Psoas muscle (tissue), 7 donors: ENCODE measurements at regions not wholly inside any gene's neighbourhood (a gene's known extent, or its start where the extent isn't known, plus 50 kb on each side); places are given as distances from the start of the nearest gene placed in this dataset.

Experiments used
- ATAC-seq, 4 donors: fragments of 200-7000 bp; cut with Tn5 transposase; one replicate each; pipeline ENCODE4 v1.9.1; 2020; ENCODE audit warnings: moderate library complexity in 3 of 4, mild to moderate bottlenecking in 2 of 4
- DNase-seq, 2 donors: peaks; one replicate each; pipeline ENCODE4 v3.0.0-alpha.2; 2020
- H3K27ac ChIP-seq: fragments of 200-600 bp; one replicate; pipeline ENCODE4 v1.8.0; 2022
- H3K27me3 ChIP-seq, 3 donors: fragments of 200-600 bp in 1 of 3; one replicate each; pipeline versions ENCODE4 v1.6.1 to v1.8.0; 2013 to 2022; ENCODE audit warnings: low read length in 2 of 3, mild to moderate bottlenecking in 2 of 3, moderate library complexity in 1 of 3; ENCODE audit not compliant: insufficient read depth in 3 of 3
- H3K36me3 ChIP-seq, 2 donors: fragments of 200-600 bp in 1 of 2; one replicate each; pipeline versions ENCODE4 v1.6.1 to v1.8.0; 2013 to 2022; ENCODE audit warnings: low read depth in 1 of 2, mild to moderate bottlenecking in 1 of 2, moderate library complexity in 1 of 2; ENCODE audit not compliant: insufficient read depth in 1 of 2
- H3K4me1 ChIP-seq: fragments of 200-600 bp; one replicate; pipeline ENCODE4 v1.8.0; 2022
- H3K4me3 ChIP-seq: fragments of 200-600 bp; one replicate; pipeline ENCODE4 v1.8.0; 2022; ENCODE audit warnings: mild to moderate bottlenecking
- H3K9me3 ChIP-seq: fragments of 200-600 bp; one replicate; pipeline ENCODE4 v1.8.0; 2022
- WGBS, 3 donors: extraction: QIAGEN DNeasy Blood & Tissue Kit; methylation state at CpG; one replicate each; pipeline versions ENCODE4 v1.1.6 to v1.1.7; 2013; 5-methylcytosine and 5-hydroxymethylcytosine counted together
- intact Hi-C, 2 donors: fragments of 100-400 bp; cut with DNase I; formaldehyde crosslinking; loops; one replicate each; pipeline versions ENCODE4 v1.11.0 to v1.14.2; 2022
- TF ChIP-seq, protein P1 (sequence below): fragments of 200-600 bp; IDR thresholded peaks from one replicate; pipeline ENCODE4 v1.8.0; 2022; ENCODE audit warnings: antibody characterized with exemption
- donor health status: healthy with polysubstance abuse.
- donor health status: DM: no; HTN: no; CAD: no; lungs with moderate emphysema.
- donor health status: Bipolar disorder and iron deficiency.
- donor health status: healthy.
- donor health status: DM: yes; HTN: yes; CAD: no.
- donor health status: DM: no; HTN: no; CAD: no.
- donor health status: DM: yes; HTN: yes; CAD: no.

DNA sequence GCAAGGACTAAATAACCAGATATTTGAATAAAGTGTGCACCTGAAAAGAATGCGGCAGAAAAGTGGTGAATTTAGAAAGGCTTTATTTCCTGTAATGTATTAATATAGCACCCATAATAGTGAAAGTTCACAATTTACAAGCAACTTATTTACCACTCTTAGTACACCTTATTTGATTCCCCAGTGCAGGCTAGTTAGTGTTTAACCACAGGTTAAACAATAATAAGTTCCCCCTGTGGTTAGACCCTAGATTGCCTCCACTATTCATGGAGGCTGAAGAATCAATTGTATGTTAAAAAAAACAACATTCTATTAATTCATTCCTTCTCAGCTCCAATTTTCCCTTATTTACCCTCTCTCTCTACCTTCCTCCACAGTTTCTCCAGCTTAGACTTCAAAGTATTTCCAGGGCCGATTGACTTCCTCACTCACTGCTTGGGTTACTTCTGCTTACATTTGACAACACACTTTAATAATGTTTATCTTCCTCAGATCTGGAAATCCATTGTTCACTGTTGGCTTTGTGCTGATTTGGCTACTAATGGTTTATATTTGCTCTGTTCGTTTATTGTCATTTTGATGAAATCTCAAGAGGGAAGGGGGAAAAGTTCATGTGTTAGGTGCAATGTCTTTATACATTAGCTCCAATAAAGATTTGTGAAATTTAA, 796.3 kb downstream of the BRINP3 start:
- H3K4me1 ChIP-seq: no peaks in the 10 kb centered on the region
- intact Hi-C loops: no loop called here
- 63 to 66% (median 66%) methylated on average over 3 of the region's 3 CpGs for WGBS, 3 donors
- TF ChIP-seq, protein P1, sequence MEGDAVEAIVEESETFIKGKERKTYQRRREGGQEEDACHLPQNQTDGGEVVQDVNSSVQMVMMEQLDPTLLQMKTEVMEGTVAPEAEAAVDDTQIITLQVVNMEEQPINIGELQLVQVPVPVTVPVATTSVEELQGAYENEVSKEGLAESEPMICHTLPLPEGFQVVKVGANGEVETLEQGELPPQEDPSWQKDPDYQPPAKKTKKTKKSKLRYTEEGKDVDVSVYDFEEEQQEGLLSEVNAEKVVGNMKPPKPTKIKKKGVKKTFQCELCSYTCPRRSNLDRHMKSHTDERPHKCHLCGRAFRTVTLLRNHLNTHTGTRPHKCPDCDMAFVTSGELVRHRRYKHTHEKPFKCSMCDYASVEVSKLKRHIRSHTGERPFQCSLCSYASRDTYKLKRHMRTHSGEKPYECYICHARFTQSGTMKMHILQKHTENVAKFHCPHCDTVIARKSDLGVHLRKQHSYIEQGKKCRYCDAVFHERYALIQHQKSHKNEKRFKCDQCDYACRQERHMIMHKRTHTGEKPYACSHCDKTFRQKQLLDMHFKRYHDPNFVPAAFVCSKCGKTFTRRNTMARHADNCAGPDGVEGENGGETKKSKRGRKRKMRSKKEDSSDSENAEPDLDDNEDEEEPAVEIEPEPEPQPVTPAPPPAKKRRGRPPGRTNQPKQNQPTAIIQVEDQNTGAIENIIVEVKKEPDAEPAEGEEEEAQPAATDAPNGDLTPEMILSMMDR: no peak
- H3K36me3 ChIP-seq: no peaks in the 10 kb centered on the region
- H3K27me3 ChIP-seq: no peaks in the 10 kb centered on the region
- no peak overlapping the region for H3K4me3 ChIP-seq
- no peak for ATAC-seq
- no peak for DNase-seq
- no peak overlapping the region for H3K27ac ChIP-seq
- no peaks in the 10 kb centered on the region for H3K9me3 ChIP-seq

DNA sequence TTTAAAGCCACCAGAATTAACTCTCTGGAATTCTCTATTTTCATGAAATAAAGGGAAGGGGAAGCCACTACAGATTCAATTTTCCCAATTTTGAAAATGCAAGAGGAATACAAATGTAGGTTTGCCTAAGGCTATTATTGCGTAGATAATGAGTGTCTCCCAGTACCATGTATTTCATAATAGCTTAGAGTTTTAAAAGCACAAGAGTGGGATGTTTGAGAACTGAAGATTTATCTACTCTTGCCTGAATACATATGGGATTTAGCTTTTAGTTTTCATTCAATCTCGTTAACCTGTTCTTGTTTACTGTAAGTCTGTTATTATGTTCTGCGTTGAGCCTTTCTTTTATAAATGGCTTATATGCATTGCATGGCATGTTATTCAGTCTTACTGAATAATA, 795.1 kb downstream of the BRINP3 start:
- no peak overlapping the region for H3K4me3 ChIP-seq
- WGBS, 3 donors: 87 to 90% (median 89%) methylated on average over 3 of the region's 3 CpGs
- H3K4me1 ChIP-seq: no peaks in the 10 kb centered on the region
- H3K36me3 ChIP-seq: no peaks in the 10 kb centered on the region
- ATAC-seq (no peak), DNase-seq (no peak)
- intact Hi-C loops: no loop called here
- TF ChIP-seq, protein P1: no peak
- H3K9me3 ChIP-seq: peaks cover 5% of the 10 kb centered on the region
- H3K27me3 ChIP-seq: no peaks in the 10 kb centered on the region
- no peak overlapping the region for H3K27ac ChIP-seq

DNA sequence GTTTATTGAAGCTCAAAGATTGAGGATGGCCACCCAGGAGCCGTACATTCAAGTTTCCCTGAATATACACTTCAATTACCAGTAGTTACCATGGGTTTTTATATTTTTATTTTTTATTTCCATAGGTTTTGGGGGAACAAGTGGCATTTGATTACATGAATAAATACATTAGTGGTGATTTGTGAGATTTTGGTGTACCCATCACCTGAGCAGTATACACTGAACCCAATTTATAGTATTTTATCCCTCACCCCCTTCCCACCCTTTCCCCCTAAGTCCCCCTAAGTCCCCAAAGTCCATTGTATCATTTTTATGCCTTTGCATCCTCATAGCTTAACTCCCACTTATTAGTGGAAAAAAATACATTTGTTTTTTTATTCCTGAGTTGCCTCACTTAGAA, 791.4 kb downstream of the BRINP3 start:
- Histone ChIP-seq H3K4me3 (no peak overlapping the region), H3K4me1 (no peaks in the 10 kb centered on the region), H3K27me3 (no peaks in the 10 kb centered on the region), H3K27ac (no peak overlapping the region), H3K9me3 (peaks cover 9% of the 10 kb centered on the region), H3K36me3 (no peaks in the 10 kb centered on the region)
- DNase-seq: no peak
- intact Hi-C loops: no loop called here
- 85 to 89% (median 86%) methylated on average over 1 of the region's 1 CpG for WGBS, 3 donors
- no peak for ATAC-seq
- TF ChIP-seq, protein P1: no peak

DNA sequence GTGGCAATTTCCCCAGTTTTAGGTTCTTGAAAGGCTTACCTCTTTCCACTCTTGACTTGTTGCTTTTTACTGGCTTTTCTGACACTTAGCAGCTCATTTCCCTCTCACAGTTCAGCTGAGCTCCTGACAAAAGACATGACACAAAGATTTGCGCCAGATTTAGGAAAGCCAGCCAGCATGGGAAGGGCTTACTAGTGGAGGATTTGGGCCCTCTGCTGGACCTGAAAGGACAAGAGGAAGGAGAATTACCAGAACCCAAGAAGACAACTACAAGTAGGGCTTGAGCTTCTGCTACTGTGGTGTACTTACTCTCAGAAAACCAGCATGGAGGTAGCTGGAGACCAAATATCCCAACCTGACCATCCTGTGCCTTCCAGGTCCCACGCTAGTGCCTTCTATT, 784.5 kb downstream of the BRINP3 start:
- 89 to 96% (median 94%) methylated on average over 2 of the region's 2 CpGs for WGBS, 3 donors
- Histone ChIP-seq H3K27ac (no peak overlapping the region), H3K9me3 (peaks cover 6% of the 10 kb centered on the region), H3K27me3 (no peaks in the 10 kb centered on the region), H3K4me1 (no peaks in the 10 kb centered on the region), H3K4me3 (no peak overlapping the region), H3K36me3 (no peaks in the 10 kb centered on the region)
- intact Hi-C loops: no loop called here
- TF ChIP-seq, protein P1: no peak
- DNase-seq (no peak), ATAC-seq (no peak)

DNA sequence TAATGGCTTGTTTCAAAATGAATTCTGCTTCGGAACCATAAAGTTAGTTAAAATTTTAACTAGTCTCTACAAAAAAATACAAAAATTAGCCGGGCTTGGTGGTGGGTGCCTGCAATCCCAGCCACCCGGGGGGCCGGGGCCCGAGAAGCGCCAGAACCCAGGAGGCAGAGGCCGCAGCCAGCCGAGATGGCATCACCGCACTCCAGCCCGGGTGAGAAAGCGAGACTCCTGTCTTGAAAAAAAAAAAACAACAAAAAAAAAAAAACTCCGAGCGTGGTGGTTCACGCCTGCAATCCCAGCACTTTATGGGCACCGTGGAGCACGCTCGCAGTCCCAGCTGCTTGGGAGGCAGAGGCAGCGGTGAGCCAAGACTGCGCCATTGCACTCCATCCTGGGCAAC, 781.4 kb downstream of the BRINP3 start:
- peaks cover 6% of the 10 kb centered on the region for H3K9me3 ChIP-seq
- H3K4me1 ChIP-seq: no peaks in the 10 kb centered on the region
- H3K27me3 ChIP-seq: no peaks in the 10 kb centered on the region
- no peaks in the 10 kb centered on the region for H3K36me3 ChIP-seq
- H3K4me3 ChIP-seq: no peak overlapping the region
- WGBS, 3 donors: 95 to 97% (median 97%) methylated on average over 18 to 19 of the region's 19 CpGs
- no peak overlapping the region for H3K27ac ChIP-seq
- TF ChIP-seq, protein P1: no peak
- intact Hi-C loops: no loop called here
- no peak for ATAC-seq
- DNase-seq: no peak
